ENCODE measurements at regions not wholly inside any gene's neighbourhood (a gene's known extent, or its start where the extent isn't known, plus 50 kb on each side); places are given as distances from the start of the nearest gene placed in this dataset.

DNA sequence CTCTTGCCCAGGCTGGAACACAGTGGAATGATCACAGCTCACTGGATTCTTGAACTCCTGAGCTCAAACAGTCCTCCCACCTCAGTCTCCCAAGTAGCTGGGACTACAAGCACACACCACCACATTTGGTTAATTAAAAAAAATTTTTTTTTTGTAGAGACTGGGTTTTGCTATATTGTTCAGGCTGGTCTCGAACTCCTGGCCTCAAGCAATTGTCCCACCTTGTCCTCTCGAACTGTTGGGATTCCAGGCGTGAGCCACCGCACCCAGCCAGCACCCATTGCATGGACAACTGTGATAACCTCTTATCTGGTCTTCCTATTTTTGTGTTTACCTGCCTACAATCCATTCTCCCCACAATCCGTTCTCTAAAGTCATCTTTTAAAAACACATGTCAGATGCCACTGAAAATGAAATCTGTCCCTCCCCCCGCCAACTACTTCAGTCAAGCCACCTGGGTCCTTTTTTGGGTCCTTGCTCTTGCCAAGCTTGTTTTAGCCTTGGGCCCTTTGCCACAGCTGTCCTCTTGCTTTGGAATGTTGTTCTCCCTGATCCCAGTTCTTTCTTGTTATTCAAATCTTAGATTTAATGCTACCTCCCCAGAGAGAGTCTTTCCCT is 250.5 kb downstream of the PIK3R1 start:
- ChIA-PET CTCF (no interaction called here), POLR2A (no interaction called here)
- Histone ChIP-seq H3K9me3 (ENCODE audit: control insufficient read depth, insufficient read depth, low read depth, low read length) (no peaks in the 10 kb centered on the region), H3K4me1 (ENCODE audit: control insufficient read depth, insufficient read depth, low read length) (no peaks in the 10 kb centered on the region), H3K27me3 (ENCODE audit: control insufficient read depth, insufficient read depth, low read length) (no peaks in the 10 kb centered on the region), H3K4me3 (ENCODE audit: low read depth in 2 of 2, low read length in 2 of 2) (no peak overlapping the region), H3K27ac (ENCODE audit: low read length) (no peak overlapping the region), H3K36me3 (ENCODE audit: control insufficient read depth, insufficient read depth, low read length) (no peaks in the 10 kb centered on the region)
- in situ Hi-C loops (cut with HindIII; ENCODE audit: low pct_unique_long_range_greater_than_20kb, low sequenced_read_pairs) (no loop called here), intact Hi-C loops (cut with micrococcal nuclease; ENCODE audit: unreplicated experiment) (no loop called here)
- no peak for ATAC-seq
- no TSS peak for BruUV-seq (replicated peaks)
- no peak for DNase-seq (ENCODE audit: low read depth, low spot score)
- TF ChIP-seq, protein P1, sequence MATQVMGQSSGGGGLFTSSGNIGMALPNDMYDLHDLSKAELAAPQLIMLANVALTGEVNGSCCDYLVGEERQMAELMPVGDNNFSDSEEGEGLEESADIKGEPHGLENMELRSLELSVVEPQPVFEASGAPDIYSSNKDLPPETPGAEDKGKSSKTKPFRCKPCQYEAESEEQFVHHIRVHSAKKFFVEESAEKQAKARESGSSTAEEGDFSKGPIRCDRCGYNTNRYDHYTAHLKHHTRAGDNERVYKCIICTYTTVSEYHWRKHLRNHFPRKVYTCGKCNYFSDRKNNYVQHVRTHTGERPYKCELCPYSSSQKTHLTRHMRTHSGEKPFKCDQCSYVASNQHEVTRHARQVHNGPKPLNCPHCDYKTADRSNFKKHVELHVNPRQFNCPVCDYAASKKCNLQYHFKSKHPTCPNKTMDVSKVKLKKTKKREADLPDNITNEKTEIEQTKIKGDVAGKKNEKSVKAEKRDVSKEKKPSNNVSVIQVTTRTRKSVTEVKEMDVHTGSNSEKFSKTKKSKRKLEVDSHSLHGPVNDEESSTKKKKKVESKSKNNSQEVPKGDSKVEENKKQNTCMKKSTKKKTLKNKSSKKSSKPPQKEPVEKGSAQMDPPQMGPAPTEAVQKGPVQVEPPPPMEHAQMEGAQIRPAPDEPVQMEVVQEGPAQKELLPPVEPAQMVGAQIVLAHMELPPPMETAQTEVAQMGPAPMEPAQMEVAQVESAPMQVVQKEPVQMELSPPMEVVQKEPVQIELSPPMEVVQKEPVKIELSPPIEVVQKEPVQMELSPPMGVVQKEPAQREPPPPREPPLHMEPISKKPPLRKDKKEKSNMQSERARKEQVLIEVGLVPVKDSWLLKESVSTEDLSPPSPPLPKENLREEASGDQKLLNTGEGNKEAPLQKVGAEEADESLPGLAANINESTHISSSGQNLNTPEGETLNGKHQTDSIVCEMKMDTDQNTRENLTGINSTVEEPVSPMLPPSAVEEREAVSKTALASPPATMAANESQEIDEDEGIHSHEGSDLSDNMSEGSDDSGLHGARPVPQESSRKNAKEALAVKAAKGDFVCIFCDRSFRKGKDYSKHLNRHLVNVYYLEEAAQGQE (IDR thresholded peaks at IDR 0.05; ENCODE audit: insufficient read depth in 1 of 2, low read depth in 2 of 2, low read length in 1 of 2): no peak
- TF ChIP-seq, protein P2, sequence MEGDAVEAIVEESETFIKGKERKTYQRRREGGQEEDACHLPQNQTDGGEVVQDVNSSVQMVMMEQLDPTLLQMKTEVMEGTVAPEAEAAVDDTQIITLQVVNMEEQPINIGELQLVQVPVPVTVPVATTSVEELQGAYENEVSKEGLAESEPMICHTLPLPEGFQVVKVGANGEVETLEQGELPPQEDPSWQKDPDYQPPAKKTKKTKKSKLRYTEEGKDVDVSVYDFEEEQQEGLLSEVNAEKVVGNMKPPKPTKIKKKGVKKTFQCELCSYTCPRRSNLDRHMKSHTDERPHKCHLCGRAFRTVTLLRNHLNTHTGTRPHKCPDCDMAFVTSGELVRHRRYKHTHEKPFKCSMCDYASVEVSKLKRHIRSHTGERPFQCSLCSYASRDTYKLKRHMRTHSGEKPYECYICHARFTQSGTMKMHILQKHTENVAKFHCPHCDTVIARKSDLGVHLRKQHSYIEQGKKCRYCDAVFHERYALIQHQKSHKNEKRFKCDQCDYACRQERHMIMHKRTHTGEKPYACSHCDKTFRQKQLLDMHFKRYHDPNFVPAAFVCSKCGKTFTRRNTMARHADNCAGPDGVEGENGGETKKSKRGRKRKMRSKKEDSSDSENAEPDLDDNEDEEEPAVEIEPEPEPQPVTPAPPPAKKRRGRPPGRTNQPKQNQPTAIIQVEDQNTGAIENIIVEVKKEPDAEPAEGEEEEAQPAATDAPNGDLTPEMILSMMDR (IDR thresholded peaks at IDR 0.05): no peak
- TF ChIP-seq TCF7L2 (IDR thresholded peaks at IDR 0.05; ENCODE audit: low read depth, low read length) (no peak), SIN3A (IDR thresholded peaks at IDR 0.05; ENCODE audit: borderline replicate concordance, insufficient read depth, low read depth, low read length) (no peak)

DNA sequence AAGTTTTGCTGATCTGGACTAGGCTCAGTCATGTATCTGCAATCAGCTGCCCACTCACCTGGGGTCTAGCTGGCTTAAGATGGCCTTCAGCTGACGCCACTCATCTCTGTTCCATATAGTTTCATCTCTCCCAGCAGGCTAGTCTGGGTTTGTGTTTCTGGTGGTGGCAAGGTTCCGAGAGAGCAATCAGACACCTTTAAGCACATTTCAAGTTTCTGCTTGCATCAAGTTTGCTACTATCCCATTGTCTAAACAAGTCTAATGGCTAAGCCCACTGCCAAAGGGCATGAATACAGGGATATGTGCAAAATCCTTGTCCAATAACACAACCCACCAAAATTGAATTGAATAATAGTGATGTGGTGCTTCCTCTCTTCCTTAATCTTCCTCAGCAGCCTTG is 251.7 kb downstream of the PIK3R1 start:
- TF ChIP-seq SIN3A (IDR thresholded peaks at IDR 0.05; ENCODE audit: borderline replicate concordance, insufficient read depth, low read depth, low read length) (no peak), TCF7L2 (IDR thresholded peaks at IDR 0.05; ENCODE audit: low read depth, low read length) (no peak), POLR2AphosphoS5 (IDR thresholded peaks at IDR 0.05; ENCODE audit: low read depth, low read length) (no peak)
- TF ChIP-seq, protein P2 (IDR thresholded peaks at IDR 0.05): no peak
- TF ChIP-seq, protein P1 (IDR thresholded peaks at IDR 0.05; ENCODE audit: insufficient read depth in 1 of 2, low read depth in 2 of 2, low read length in 1 of 2): no peak
- Histone ChIP-seq H3K27me3 (ENCODE audit: control insufficient read depth, insufficient read depth, low read length) (no peaks in the 10 kb centered on the region), H3K4me1 (ENCODE audit: control insufficient read depth, insufficient read depth, low read length) (no peaks in the 10 kb centered on the region), H3K9me3 (ENCODE audit: control insufficient read depth, insufficient read depth, low read depth, low read length) (no peaks in the 10 kb centered on the region), H3K36me3 (ENCODE audit: control insufficient read depth, insufficient read depth, low read length) (no peaks in the 10 kb centered on the region), H3K4me3 (ENCODE audit: low read depth in 2 of 2, low read length in 2 of 2) (no peak overlapping the region), H3K27ac (ENCODE audit: low read length) (no peak overlapping the region)
- in situ Hi-C loops (cut with HindIII; ENCODE audit: low pct_unique_long_range_greater_than_20kb, low sequenced_read_pairs) (no loop called here), intact Hi-C loops (cut with micrococcal nuclease; ENCODE audit: unreplicated experiment) (no loop called here)
- DNase-seq (ENCODE audit: low read depth, low spot score) (no peak), ATAC-seq (no peak)
- CTCF ChIA-PET: no interaction called here
- BruUV-seq (replicated peaks): no TSS peak
- POLR2A ChIA-PET: no interaction called here
